ENCODE measurements at regions not wholly inside any gene's neighbourhood (a gene's known extent, or its start where the extent isn't known, plus 50 kb on each side); places are given as distances from the start of the nearest gene placed in this dataset.
A peak's percentile ranks its signal among the peaks of the same experiment; 100 is the strongest.

DNA sequence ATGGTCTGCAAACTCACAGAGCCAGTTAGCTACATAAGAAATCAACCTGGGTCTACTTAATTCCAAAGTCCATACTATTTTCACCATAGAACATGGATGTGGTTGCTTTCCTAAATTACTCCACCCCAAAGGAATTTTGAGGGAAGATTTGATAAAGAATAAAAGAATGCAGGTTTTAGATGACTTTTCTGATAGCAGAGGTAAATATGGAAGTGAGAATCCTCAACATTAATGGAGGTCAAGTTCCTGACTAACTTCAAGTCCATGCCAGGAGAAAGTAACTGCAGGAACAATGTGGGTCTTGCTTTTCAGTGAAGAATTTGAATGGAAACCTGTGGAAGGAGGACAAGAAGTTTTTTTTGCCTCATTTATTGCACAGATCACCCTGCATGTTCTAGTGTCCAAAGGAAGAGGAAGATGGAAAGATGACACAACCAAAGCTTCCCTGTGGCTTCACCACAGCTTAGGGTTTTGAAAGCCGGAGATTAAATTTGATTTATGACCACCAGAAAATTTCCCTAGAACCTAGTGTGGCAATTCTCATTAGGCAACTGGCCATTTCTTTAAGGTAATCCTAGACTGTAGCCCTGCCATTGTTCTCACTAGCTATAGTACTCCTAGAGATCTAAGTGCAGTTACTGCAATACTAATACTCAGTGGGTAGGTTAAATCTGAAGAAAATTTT is 429.7 kb downstream of the RAP2B start:
- DNase-seq: no peak
- 56 to 78% (median 64%) methylated on average over 1 of the region's 1 CpG for WGBS, 4 donors
- TF ChIP-seq, protein P1, sequence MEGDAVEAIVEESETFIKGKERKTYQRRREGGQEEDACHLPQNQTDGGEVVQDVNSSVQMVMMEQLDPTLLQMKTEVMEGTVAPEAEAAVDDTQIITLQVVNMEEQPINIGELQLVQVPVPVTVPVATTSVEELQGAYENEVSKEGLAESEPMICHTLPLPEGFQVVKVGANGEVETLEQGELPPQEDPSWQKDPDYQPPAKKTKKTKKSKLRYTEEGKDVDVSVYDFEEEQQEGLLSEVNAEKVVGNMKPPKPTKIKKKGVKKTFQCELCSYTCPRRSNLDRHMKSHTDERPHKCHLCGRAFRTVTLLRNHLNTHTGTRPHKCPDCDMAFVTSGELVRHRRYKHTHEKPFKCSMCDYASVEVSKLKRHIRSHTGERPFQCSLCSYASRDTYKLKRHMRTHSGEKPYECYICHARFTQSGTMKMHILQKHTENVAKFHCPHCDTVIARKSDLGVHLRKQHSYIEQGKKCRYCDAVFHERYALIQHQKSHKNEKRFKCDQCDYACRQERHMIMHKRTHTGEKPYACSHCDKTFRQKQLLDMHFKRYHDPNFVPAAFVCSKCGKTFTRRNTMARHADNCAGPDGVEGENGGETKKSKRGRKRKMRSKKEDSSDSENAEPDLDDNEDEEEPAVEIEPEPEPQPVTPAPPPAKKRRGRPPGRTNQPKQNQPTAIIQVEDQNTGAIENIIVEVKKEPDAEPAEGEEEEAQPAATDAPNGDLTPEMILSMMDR (IDR thresholded peaks at IDR 0.05): no peak
- TF ChIP-seq POLR2A (IDR thresholded peaks at IDR 0.05): no peak
- Histone ChIP-seq H3K27ac (no peak overlapping the region), H3K4me3 (no peak overlapping the region), H3K36me3 (replicated peaks in 1 of 2) (no peaks in the 10 kb centered on the region), H3K9me3 (replicated peaks in 1 of 3) (no peaks in the 10 kb centered on the region), H3K27me3 (no peaks in the 10 kb centered on the region), H3K4me1 (replicated peaks in 1 of 2) (no peaks in the 10 kb centered on the region)
- intact Hi-C loops (cut with DNase I): no loop called here

DNA sequence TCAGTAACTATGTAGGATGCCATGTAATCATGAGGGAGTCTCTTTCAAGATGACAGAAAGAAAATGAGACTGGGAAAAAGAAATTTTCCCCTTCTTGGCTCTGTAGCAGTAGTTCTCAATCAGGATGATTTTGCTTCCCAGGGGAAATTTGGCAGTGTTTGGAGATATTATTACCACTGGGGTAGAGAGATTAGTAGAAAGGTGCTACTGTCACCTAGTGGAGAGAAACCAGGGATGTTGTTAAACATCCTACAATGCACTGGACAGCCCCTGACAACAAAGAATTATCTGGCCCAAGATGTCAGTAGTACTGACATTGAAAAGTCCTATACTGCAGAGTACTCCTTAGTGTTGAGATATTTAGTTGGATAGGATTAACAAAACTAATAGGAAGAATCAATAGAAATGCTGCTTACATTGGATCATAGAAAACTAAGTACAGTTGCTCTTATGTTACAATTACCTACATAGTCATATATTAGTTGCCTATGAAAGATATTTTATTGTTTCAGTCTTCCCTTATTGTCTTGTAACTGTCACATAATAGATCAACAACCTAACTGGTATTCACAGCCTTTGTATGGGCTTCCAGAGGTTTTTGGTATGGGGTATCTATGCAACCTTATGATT is 433.3 kb downstream of the RAP2B start:
- Histone ChIP-seq H3K4me3 (no peak overlapping the region), H3K27ac (no peak overlapping the region), H3K4me1 (replicated peaks in 1 of 2) (no peaks in the 10 kb centered on the region), H3K36me3 (replicated peaks in 1 of 2) (no peaks in the 10 kb centered on the region), H3K27me3 (no peaks in the 10 kb centered on the region), H3K9me3 (replicated peaks in 1 of 3) (no peaks in the 10 kb centered on the region)
- DNase-seq: no peak
- TF ChIP-seq, protein P1 (IDR thresholded peaks at IDR 0.05): peak in 5 of 6 experiments; percentile 16 to 46 (median 35)
- no peak for TF ChIP-seq POLR2A (IDR thresholded peaks at IDR 0.05)
- intact Hi-C loops (cut with DNase I): no loop called here

DNA sequence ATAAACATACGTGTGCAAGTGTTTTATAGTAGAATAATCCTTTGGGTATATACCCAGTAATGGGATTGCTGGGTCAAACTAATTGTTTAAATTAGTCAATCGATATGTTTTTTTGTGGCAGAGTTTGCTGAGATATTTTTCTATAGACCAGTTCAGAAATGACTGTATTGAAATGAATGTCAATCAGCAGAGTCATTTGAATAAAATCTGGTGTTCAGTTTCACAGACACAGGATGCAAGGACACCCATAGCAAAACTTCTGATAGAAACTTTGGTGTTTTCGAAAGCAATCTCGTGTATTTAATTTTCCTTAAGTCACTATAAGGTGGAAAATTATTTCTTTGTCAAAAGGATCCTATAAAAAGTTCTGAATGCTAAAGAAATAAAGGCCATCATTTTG is 434.4 kb downstream of the RAP2B start:
- intact Hi-C loops (cut with DNase I): no loop called here
- no peaks in the 10 kb centered on the region for H3K27me3 ChIP-seq
- H3K36me3 ChIP-seq (replicated peaks in 1 of 2): no peaks in the 10 kb centered on the region
- H3K9me3 ChIP-seq (replicated peaks in 1 of 3): no peaks in the 10 kb centered on the region
- H3K4me3 ChIP-seq: no peak overlapping the region
- no peak for DNase-seq
- TF ChIP-seq POLR2A (IDR thresholded peaks at IDR 0.05): no peak
- TF ChIP-seq, protein P1 (IDR thresholded peaks at IDR 0.05): no peak
- 69 to 79% (median 74%) methylated on average over 4 of the region's 4 CpGs for WGBS, 4 donors
- H3K4me1 ChIP-seq (replicated peaks in 1 of 2): no peaks in the 10 kb centered on the region
- H3K27ac ChIP-seq: no peak overlapping the region

DNA sequence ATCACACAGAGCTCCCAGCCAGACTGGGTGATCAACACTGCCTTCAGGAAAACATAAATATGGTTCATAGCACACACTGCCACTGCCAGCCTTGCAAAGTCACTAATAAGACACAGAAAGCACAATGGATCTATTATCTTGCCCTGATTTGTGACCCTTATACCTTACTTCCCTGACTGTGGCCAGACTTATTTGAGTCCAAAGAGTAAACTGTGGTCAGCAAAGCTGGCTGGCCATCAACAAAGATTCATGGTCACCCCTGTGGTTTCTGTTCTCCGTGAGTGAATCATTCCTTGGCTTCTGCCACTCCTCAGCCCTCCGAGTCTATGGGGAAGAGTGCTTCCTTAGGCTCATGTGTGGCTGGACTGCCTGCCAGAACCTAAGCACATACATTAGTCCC is 437.7 kb downstream of the RAP2B start:
- TF ChIP-seq, protein P1 (IDR thresholded peaks at IDR 0.05): no peak
- no peak for TF ChIP-seq POLR2A (IDR thresholded peaks at IDR 0.05)
- H3K4me1 ChIP-seq (replicated peaks in 1 of 2): no peaks in the 10 kb centered on the region
- H3K27ac ChIP-seq: no peak overlapping the region
- H3K27me3 ChIP-seq: no peaks in the 10 kb centered on the region
- H3K4me3 ChIP-seq: no peak overlapping the region
- intact Hi-C loops (cut with DNase I): no loop called here
- no peaks in the 10 kb centered on the region for H3K36me3 ChIP-seq (replicated peaks in 1 of 2)
- peak in 5 of 7 donors; percentile 16 to 28 (median 23) for DNase-seq
- WGBS, 4 donors: 6 to 29% (median 14%) methylated on average over 2 of the region's 2 CpGs
- H3K9me3 ChIP-seq (replicated peaks in 1 of 3): no peaks in the 10 kb centered on the region

Data from adrenal gland (tissue), 9 donors.